Skeletal muscle cell (primary cell): ENCODE measurements at regions not wholly inside any gene's neighbourhood (a gene's known extent, or its start where the extent isn't known, plus 50 kb on each side); places are given as distances from the start of the nearest gene placed in this dataset.

Experiments
- DNase-seq: peaks from one replicate; pipeline ENCODE4 v3.0.0-alpha.2; 2010; ENCODE audit warnings: low read depth
- H3K4me3 ChIP-seq: 2 replicates; pipeline ENCODE4 v1.5.1; 2011; ENCODE audit warnings: low read depth, mild to moderate bottlenecking, control low read depth, low read length, moderate library complexity

DNA sequence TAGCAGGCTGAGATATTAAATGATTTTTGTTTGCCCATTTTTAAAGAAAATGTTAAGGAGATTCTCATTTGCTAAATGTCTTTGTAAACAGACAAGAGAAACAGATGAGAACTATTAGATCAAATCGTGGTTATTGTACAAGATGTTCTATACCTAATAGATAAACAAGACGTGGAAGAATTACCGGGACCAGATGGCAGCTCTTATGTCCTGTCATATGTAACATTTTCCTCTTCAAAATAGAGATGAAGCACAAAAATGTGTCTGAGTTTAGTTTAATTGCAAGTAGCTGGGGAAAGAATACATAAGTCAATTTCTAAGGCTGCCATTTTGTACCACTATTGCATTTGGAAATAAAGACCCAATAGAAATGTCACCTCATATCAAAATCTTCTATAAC lies 553.7 kb downstream of the TUSC7 start:
- DNase-seq = no peak

DNA sequence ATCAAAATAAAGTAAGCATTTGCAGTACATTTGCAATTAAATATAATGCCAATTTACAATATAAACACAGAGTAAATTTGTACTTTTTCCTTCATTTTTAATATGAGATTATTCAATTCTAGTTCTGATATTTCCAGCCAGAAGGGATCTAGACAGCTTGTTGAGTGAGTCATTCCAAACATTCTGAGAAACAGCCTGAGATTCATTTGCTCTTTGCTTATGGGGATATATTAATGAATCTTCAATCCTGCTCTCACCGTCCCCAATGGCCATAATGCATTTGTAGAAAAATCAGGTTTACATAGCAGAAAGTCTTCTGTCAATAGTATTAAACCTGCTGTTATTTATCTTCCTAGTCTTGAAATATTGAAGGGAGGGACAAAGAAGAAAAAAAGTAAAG lies 554.2 kb downstream of the TUSC7 start:
- H3K4me3 ChIP-seq = no peak overlapping the region

More for the DNA sequence above, 553.7 kb downstream of the TUSC7 start:
- H3K4me3 ChIP-seq = no peak overlapping the region

DNA sequence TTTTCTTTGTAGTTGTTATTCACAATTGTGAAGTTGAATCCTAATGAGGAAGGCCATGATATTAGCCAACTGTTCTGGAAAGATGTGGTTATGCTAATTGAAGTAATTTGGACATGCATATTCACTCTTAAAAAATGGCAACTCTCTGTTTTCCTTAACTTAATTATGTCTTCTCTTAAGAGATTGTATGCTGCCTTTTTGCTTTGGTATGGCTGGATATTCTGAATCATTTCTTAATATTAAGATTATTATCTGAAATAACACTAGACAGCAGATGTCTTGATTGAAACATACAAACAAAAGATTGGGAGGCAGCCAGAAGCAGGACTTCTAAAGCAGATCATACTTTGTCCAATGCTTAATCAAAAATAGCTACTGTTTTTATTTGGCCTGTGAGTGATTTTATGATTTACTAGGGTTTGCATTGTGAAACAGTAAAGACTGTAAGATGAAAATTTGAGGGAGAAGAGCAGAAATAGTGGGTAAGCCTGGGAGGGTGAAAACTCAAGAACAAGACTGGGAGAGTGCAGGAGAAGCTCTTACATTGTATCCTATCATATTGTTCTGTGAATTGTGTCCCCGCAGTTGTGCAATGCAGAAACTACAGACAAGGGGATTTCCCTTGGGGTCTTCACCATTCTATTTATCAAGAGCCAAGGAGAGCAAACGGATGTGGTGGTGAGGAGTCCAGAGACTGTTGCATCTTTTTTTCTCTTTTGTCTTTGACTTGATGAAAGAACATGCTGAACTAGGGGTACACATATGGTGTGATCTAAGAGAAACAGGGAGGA lies 554.8 kb downstream of the TUSC7 start:
- no peak overlapping the region for H3K4me3 ChIP-seq
- no peak for DNase-seq

More for the DNA sequence above, 554.2 kb downstream of the TUSC7 start:
- DNase-seq = no peak

DNA sequence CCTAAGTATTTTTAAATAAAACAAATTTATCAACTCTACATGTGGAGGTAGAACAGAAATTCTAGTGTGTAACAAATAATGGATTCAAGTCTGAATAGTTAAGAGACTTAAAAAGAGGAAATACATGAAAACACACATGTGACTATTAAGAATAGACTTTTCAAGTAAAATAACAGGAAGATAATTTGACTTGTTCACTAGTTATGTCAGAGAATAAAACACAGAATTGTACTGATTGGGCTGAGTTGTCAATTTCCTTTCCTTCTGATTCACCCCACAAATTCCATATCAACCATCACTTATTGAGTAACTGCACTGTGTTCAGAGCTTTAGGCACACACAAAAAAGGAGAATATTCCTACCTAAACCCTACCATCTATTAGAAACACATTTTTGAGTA lies 557.2 kb downstream of the TUSC7 start:
- DNase-seq = no peak
- H3K4me3 ChIP-seq = no peak overlapping the region

DNA sequence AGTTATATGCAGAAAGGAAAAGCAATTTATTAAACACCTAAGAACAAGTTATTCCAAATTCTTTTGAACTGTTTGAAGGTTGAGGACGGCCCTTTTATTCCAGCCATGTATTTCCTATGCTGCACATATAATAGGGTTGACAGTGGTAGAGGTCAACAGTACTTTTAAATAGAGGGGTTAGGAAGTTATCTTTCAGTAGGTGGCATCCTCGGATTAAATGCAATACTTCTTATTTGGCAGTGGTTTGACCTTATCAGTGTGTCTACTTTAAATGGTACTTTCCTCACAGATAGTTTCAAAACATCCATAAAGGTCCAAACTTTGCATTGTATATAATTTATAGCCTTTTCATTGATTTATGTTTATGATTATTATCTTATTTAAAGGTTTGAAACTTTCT lies 558.7 kb downstream of the TUSC7 start:
- H3K4me3 ChIP-seq = no peak overlapping the region
- DNase-seq = no peak

DNA sequence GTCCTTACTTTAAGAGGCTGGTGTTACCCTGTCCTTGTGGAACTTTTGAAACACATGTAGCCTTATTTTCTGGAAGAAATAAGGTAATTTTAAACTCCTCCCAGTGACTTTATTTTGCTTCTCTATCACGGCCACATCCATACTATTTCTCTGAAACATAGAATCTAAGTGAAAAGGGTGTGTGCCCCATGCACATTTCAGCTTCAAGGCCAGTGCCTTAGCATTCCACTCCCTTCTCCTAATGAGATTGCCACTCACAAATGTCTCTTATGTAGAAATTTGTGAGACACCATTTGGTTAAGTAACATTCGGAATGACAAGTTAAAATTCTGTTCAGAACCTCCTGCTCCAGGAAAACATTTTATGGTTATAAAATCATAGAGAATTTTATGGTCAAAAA lies 562.7 kb downstream of the TUSC7 start:
- no peak overlapping the region for H3K4me3 ChIP-seq
- no peak for DNase-seq

DNA sequence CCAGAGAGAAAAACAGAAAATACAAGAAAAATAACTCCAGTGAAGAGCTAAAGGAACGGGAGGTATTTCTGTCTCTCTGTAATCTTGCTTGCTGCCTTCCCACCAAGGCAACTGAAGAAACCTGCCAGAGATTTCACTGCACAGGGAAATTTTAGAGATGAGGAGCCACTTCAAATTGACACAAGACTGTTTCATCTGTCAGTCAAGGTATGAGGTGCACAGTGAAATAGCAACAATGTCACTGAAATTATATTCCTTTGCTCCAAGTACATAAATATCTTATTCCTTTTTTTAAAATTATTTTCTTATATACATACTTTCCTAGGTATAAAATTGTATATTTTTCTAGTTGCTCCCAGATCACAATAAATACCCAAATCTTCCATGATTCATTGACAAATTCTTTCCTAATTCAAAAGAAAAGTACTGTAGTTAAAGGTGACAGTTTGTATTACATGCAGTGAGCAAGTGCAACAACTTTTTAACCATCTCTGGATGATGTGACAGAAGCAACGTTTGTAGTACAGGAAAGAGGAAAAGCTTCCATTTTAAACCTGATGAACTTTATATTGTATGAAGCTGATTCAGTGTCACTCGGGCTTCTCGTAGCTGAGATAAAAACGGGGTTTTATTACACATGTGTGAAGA lies 563.4 kb downstream of the TUSC7 start:
- no peak overlapping the region for H3K4me3 ChIP-seq
- no peak for DNase-seq

DNA sequence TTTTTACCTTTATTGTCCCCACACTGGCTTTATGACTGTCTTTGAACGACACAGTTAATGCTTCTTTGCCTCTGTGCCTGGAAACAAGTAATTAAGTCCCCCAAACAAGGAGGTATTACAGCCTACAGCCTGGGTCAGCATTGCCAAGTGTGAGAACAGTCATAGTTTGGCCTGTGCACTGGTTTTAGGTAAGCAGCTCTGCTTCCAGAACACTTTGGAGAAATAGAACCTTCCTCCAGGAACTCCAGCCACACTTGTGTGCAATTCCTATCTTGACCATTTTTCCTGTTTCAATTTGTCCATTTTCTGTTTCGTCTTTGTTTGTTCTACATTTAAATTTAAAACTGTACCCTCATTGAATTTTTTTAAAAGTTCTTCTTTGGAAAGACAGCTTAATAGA lies 568.2 kb downstream of the TUSC7 start:
- no peak for DNase-seq
- H3K4me3 ChIP-seq = no peak overlapping the region

DNA sequence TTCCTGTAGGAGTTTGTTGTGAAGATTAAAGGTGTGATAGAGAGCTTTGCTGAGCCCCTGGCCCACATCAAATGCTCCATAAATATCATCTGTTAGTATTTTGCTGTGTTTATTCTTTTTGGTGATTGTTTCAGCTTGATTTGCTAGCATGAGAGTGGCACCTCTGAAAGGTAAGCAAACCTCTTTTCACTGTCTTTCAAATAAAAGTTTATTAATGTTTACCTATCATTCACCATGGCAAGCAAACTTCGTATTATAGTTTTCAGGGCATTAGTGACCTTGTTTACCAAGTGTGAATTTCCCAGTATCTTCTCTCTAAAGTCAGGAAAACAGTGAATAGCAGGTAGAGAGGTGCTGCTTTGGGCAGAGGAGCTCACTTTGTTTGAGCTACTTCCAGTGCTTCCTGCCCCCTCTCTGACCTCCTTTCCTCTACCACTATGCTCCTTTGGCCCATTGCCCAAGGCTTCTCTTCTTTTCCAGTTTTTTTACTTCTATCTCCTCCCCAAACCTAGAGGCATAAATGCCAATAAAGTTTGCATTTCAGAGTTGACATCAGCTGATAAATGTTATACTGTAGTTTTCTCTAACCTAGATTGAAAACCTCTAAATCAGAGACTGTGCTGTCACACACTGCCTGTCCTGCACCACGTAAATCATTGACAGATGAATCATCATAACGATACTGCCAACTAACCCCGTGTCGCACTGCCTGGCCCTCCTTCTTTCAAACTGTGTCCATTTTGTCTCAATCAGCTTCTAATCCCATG lies 569.0 kb downstream of the TUSC7 start:
- H3K4me3 ChIP-seq = no peak overlapping the region
- DNase-seq = no peak

DNA sequence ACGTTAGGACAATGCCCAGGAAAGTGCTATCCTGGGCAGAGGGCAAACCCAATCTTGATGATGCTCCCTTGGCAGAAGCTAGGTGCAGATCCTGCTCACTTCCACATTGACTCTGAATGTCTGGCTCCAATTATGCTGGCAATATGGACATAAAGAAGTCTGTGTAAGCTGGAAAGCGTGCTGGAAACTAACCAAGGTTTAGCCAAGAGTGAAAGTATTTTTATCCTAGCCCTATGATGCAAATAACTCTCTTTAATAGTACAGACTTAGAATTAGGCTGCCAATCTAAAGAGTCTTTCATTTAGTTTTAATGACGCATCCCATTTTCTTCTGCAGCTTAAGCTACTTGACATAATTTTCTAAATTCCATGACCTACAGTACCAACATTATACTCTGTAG lies 571.8 kb downstream of the TUSC7 start:
- DNase-seq = no peak
- H3K4me3 ChIP-seq = no peak overlapping the region

DNA sequence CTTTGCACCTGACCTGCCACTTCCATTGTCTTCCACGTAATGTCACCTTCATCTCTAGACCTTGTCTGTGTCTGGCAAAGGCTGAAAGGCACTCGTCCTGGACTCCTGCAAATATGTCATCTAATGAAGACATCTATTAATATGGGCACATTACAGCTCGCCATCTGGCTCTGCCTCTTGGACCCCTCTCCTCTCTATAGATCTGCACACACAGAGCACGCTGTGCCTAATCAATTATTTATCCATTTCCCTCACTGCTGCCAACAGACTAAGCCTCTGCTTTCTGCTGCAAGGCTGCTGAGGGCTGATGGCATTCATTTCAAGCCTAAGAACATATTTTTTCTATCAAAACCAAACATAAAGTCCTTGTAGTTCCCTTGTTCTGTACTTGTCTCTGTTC lies 573.0 kb downstream of the TUSC7 start:
- no peak for DNase-seq
- H3K4me3 ChIP-seq = no peak overlapping the region

DNA sequence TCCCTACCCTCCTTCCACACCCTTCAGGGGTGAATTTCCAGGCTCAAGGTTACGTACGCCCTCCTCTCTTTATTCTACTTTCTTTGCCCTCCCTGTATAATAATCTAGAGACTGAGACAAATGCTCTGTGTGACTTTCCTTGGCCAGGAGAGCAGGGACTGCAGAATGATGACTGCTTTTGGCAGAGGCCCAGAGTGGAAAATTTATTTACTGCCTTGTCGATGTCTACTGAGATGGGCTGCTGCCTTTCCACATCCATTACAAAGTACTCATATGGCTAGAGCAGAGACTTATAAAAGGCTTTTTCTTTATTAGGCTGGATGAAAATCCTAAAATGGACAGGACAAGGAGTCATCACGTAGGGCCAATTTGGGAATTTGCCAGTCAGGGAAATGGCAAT lies 576.2 kb downstream of the TUSC7 start:
- no peak overlapping the region for H3K4me3 ChIP-seq
- no peak for DNase-seq

DNA sequence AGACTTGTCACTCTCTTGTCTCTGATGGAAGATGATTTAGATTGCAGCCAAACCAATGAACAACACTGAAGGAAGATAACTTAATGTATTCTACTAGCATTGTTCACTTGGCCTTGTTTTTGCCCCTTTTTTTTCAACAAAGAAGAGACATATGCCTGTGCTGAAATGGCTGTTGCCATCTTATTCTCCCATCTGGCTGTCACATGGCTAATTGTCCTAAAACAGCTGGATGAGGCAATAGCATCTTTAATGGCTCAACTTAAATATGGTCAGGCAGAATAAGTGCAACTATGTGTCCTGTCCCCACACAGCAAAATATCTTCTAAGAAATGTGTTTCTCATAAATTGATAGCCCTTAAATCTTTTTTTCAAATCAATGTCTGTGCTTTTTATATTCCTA lies 576.9 kb downstream of the TUSC7 start:
- no peak overlapping the region for H3K4me3 ChIP-seq
- DNase-seq = no peak

DNA sequence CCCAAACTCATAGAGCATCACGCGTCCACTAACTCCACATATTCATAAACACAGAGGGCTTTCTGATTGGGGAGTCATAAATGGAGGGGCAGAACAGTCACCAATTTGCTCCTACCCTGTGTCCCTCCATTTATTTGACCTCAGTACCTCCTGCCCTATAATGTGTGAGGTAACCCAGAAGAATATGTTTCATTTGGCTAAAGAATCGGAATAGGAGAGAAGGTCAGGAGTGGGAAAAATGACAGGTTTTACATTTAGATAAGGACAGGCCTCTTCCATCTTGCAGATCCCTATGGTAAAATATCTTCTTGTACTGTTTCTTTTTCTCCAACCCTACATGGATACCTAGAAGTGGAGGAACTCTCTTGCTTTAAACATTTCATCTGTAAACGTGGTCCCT lies 578.0 kb downstream of the TUSC7 start:
- H3K4me3 ChIP-seq = no peak overlapping the region
- no peak for DNase-seq

DNA sequence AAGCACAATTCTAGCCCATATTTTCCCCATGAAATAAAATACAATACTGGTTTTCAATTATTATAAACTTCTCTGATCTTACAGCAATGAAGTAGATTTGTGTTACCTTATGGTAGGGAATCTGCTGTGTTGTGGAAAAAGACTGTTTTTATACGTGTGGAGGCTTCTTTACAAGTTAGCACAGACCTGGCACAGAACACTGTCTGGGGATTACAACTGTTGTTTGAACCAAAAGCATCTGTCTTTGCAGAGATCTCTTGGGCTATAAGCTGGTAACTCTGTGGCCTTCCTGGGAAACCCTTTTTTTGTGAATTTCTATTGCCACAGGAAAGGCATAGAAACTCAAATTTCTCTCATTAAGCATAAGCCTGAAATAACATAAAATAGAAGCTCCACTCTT lies 581.9 kb downstream of the TUSC7 start:
- H3K4me3 ChIP-seq = no peak overlapping the region
- DNase-seq = no peak

DNA sequence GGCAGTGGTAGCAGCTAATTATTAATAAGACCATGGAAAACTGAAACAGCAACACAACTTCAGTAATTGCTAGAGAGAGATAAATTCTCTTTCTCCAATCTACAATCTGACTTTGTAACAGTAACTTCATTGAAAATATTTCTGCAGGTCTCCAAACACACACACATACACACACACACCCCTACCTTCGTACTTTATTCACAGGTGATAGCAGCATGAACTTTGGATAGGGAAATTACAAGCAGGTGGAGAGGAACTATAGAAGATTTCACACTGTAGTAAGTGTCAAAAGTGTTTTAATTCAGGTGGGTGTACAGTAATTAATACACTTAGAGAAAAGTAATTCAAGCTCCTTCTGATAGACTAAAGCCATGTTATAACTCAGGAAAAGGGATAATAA lies 587.5 kb downstream of the TUSC7 start:
- DNase-seq = no peak
- no peak overlapping the region for H3K4me3 ChIP-seq

DNA sequence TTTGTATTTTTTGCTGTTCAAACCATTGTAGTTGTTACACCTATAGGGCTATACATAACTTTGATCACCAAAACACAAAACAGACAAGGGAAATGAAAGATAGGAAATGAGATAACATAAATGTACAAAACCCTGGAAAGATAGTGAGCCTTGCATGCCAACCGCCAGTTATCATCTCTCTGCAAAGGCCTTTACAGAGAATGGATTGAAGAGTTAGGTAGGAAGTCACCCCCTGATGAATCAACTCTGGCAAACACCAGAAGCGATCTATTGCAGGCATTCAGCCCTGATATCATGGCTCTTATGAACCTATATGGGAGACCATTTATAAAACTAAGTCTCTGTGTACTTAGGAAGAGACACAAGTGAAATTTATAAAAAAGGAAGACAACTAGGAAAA lies 588.0 kb downstream of the TUSC7 start:
- no peak for DNase-seq
- H3K4me3 ChIP-seq = no peak overlapping the region

DNA sequence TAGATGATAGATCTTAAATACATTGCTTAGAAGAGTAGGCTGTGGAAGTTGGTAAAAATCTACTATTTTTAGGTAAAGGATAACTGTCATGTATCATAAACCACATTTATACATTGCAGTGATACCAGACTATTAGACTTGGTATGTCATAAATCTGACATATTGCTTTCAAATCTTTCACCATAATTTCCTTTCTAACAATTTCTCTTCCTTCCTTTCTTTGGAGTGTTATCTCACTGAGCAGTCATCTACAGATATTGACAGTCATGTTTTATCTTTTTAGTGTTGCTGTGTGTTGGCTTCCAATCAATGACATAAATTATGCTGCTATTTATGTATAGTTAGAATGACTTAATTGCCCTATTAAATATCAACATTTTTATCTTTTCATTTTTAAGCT lies 588.7 kb downstream of the TUSC7 start:
- no peak for DNase-seq
- no peak overlapping the region for H3K4me3 ChIP-seq

DNA sequence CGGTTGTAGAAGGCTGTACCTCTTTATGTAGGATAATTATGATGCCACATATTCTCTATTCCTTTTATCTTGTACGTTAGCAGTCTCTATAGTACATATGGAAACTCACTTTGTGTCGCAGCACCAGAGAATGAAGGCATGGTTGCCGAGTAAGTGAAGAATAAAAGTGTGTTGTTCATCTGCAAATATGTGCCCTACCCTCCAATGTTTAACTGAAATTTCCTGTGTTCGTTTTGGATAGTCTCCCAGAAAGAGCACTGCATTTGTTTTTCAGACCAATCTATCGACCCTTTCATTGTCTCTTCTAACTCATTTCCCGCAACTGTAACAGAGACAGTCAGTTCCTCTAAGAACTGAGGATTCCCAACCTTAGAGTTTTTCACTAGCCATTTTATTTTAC lies 592.8 kb downstream of the TUSC7 start:
- DNase-seq = no peak
- H3K4me3 ChIP-seq = no peak overlapping the region

DNA sequence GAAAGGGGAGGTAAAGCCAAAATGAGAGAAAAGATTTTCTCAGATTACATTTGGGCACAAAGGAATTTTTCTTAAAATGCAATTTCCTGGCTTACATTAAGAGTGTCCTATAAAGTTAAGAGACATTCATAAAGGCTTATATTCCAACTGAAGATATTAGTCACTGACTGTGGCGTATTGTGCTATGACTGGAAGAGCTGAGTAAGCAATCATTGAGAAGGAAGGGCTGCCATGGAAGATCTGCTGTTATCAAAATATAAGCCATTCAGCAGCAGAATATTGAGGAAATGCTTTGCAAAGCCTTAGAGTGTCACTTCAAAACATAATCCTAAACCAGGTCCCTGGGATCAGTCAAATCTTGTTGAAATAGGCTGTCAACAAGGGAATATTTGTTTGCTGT lies 593.9 kb downstream of the TUSC7 start:
- no peak for DNase-seq
- H3K4me3 ChIP-seq = no peak overlapping the region

DNA sequence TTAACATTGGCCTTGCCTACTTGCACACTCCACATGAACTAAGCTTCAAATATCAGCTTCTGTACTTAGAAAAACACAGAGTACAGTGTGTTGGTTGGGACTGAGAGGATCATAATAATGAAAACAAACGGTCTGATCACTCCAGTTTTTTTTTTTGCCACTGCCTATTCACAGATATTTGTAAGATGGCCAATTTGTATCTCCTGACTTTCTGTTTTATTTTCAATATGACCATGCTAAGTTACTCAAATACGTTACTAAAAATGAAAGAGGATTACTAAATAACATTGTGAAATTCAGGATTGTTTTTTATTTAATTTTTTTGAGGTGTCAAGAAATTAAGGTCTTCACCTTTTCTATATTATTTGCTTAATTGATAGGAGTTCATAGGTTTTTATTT lies 595.1 kb downstream of the TUSC7 start:
- no peak overlapping the region for H3K4me3 ChIP-seq
- no peak for DNase-seq
